22Rv1 (cell line): ENCODE measurements at regions not wholly inside any gene's neighbourhood (a gene's known extent, or its start where the extent isn't known, plus 50 kb on each side); places are given as distances from the start of the nearest gene placed in this dataset.

Source experiments
- H3K27ac ChIP-seq: fragments of 450-650 bp; 2 replicates; pipeline ENCODE4 v1.5.1; 2017
- CTCF ChIP-seq: fragments of 450-650 bp; IDR thresholded peaks from 2 replicates; pipeline ENCODE4 v1.5.1; 2017; ENCODE audit warnings: mild to moderate bottlenecking
- ZFX ChIP-seq: fragments of 450-650 bp; IDR thresholded peaks from 2 replicates; pipeline ENCODE4 v1.6.1; 2017; ENCODE audit warnings: antibody characterized with exemption, borderline replicate concordance

GRCh38 chr9:87300915-87301314 lies 196.8 kb upstream of the DAPK1 start:
- TF ChIP-seq ZFX (no peak), CTCF (no peak)
- H3K27ac ChIP-seq, result no peak overlapping the region

GRCh38 chr9:87301371-87301770 lies 196.3 kb upstream of the DAPK1 start:
- H3K27ac ChIP-seq, result no peak overlapping the region
- no peak for TF ChIP-seq ZFX

GRCh38 chr9:87305151-87305550 lies 192.5 kb upstream of the DAPK1 start:
- H3K27ac ChIP-seq, result no peak overlapping the region
- TF ChIP-seq CTCF, result no peak

- TF ChIP-seq CTCF (no peak), ZFX (no peak)
- no peak overlapping the region for H3K27ac ChIP-seq
These were observed 191.7 kb upstream of the DAPK1 start for GRCh38 chr9:87306006-87306405.

GRCh38 chr9:87307848-87308247 lies 189.8 kb upstream of the DAPK1 start:
- TF ChIP-seq CTCF, result no peak
- TF ChIP-seq ZFX, result no peak
- no peak overlapping the region for H3K27ac ChIP-seq

- H3K27ac ChIP-seq, result no peak overlapping the region
- no peak for TF ChIP-seq ZFX
- TF ChIP-seq CTCF, result no peak
These were observed 188.4 kb upstream of the DAPK1 start for GRCh38 chr9:87309236-87309635.

GRCh38 chr9:87310827-87311523 lies 186.7 kb upstream of the DAPK1 start:
- TF ChIP-seq CTCF (no peak), ZFX (no peak)

GRCh38 chr9:87319656-87320055 lies 178.0 kb upstream of the DAPK1 start:
- no peak for TF ChIP-seq ZFX
- no peak for TF ChIP-seq CTCF
- no peak overlapping the region for H3K27ac ChIP-seq

More at GRCh38 chr9:87310827-87311523, 186.7 kb upstream of the DAPK1 start:
- no peak overlapping the region for H3K27ac ChIP-seq
